HL-60/S4 treated with retinoic acid at 250 ng/mL for 4 days and 3 days (cell line): ENCODE measurements at regions not wholly inside any gene's neighbourhood (a gene's known extent, or its start where the extent isn't known, plus 50 kb on each side); places are given as distances from the start of the nearest gene placed in this dataset.
"Not testable (repeated sequence)": the region's sequence is repeated elsewhere in the genome, so short reads cannot be mapped to it uniquely, and the experiment has no call there.

Experiments used
- in situ Hi-C: fragments of 300-500 bp; cut with MboI; formaldehyde crosslinking; loops from 2 replicates; pipeline ENCODE4 v1.7.0; 2022; ENCODE audit warnings: low sequenced_read_pairs

GRCh38 chr3:35187908-35188307 lies 451.4 kb upstream of the ARPP21 start:
- in situ Hi-C loops, result no loop called here

- in situ Hi-C loops, result no loop called here
These were observed 444.7 kb upstream of the ARPP21 start for GRCh38 chr3:35194666-35195065.

- in situ Hi-C loops, result no loop called here
These were observed 440.5 kb upstream of the ARPP21 start for GRCh38 chr3:35198857-35199256.

GRCh38 chr3:35200056-35200455 lies 439.3 kb upstream of the ARPP21 start:
- in situ Hi-C loops, result no loop called here

GRCh38 chr3:35201211-35201610 lies 438.1 kb upstream of the ARPP21 start:
- in situ Hi-C loops, result no loop called here

GRCh38 chr3:35215525-35216500 lies 423.5 kb upstream of the ARPP21 start:
- in situ Hi-C loops, result no loop called here

- in situ Hi-C loops, result no loop called here
These were observed 422.6 kb upstream of the ARPP21 start for GRCh38 chr3:35216501-35217266.

GRCh38 chr3:35223632-35224394 lies 415.5 kb upstream of the ARPP21 start:
- in situ Hi-C loops, result no loop called here

GRCh38 chr3:35224565-35225295 lies 414.6 kb upstream of the ARPP21 start:
- in situ Hi-C loops, result no loop called here

- in situ Hi-C loops, result no loop called here
These were observed 398.1 kb upstream of the ARPP21 start for GRCh38 chr3:35241236-35241635.

- in situ Hi-C loops, result no loop called here
These were observed 384.4 kb upstream of the ARPP21 start for GRCh38 chr3:35254917-35255316.

GRCh38 chr3:35257641-35258040 lies 381.7 kb upstream of the ARPP21 start:
- in situ Hi-C loops, result no loop called here

- in situ Hi-C loops, result no loop called here
These were observed 376.9 kb upstream of the ARPP21 start for GRCh38 chr3:35262406-35262805.

- in situ Hi-C loops, result no loop called here
These were observed 375.8 kb upstream of the ARPP21 start for GRCh38 chr3:35263477-35263876.

GRCh38 chr3:35266065-35266464 lies 373.3 kb upstream of the ARPP21 start:
- in situ Hi-C loops, result not testable (repeated sequence)

GRCh38 chr3:35275768-35276167 lies 363.6 kb upstream of the ARPP21 start:
- in situ Hi-C loops, result no loop called here

- in situ Hi-C loops, result no loop called here
These were observed 362.8 kb upstream of the ARPP21 start for GRCh38 chr3:35276568-35276967.

- in situ Hi-C loops, result no loop called here
These were observed 347.7 kb upstream of the ARPP21 start for GRCh38 chr3:35291471-35292236.

- in situ Hi-C loops, result no loop called here
These were observed 346.8 kb upstream of the ARPP21 start for GRCh38 chr3:35292568-35292967.

GRCh38 chr3:35295906-35296305 lies 343.4 kb upstream of the ARPP21 start:
- in situ Hi-C loops, result no loop called here
